Endothelial cell of umbilical vein (primary cell): ENCODE measurements at regions not wholly inside any gene's neighbourhood (a gene's known extent, or its start where the extent isn't known, plus 50 kb on each side); places are given as distances from the start of the nearest gene placed in this dataset.

Experiments
- BruUV-seq: library from RNA; stranded (reverse); fragments of 400-500 nt; replicated peaks from 2 replicates; lab custom pipeline; 2021; lab: Mats Ljungman, UMichigan
- CTCF ChIA-PET: fragments of 300-600, 350-600 bp; sonication (Branson Sonifier 250); formaldehyde crosslinking; loops from one replicate; lab custom pipeline; 2021; ENCODE audit warnings: antibody characterized with exemption, inconsistent platforms; lab: Charles Lee
- POLR2A ChIA-PET: fragments of 300-600, 350-600 bp; sonication (Branson Sonifier 250); formaldehyde crosslinking; loops from one replicate; lab custom pipeline; 2021; ENCODE audit warnings: antibody characterized with exemption, inconsistent platforms; lab: Charles Lee
- DNase-seq: peaks from one replicate; pipeline ENCODE4 v3.0.0-alpha.2; 2011; ENCODE audit warnings: low read depth, low spot score
- FAIRE-seq: peaks from 2 replicates; lab custom pipeline; 2011; peaks lifted over from hg19 to GRCh38; lab: Jason Lieb, UNC
- H2AFZ ChIP-seq: 2 replicates; pipeline ENCODE4 v1.6.0; 2012; ENCODE audit warnings: low read depth, low read length, control low read depth, inconsistent platforms
- H3K27ac ChIP-seq: 2 replicates; pipeline ENCODE4 v1.5.1; 2011; ENCODE audit warnings: low read depth, mild to moderate bottlenecking, control low read depth, low read length, moderate library complexity; ENCODE audit not compliant: insufficient read depth
- H3K27me3 ChIP-seq, 2 experiments: 2 replicates each; pipeline versions ENCODE4 v1.6.0 to v1.6.1; 2011; ENCODE audit warnings: low read length in 2 of 2, mixed read lengths in 1 of 2; ENCODE audit not compliant: control insufficient read depth in 2 of 2, insufficient read depth in 2 of 2
- H3K36me3 ChIP-seq, 2 experiments: 2 replicates in 1 of 2; 3 replicates in 1 of 2; pipeline ENCODE4 v1.5.1; 2011; ENCODE audit warnings: low read length in 2 of 2, mild to moderate bottlenecking in 1 of 2, moderate library complexity in 1 of 2; ENCODE audit not compliant: control insufficient read depth in 2 of 2, insufficient read depth in 2 of 2; ENCODE audit errors: extremely low read depth in 1 of 2
- H3K4me1 ChIP-seq: 3 replicates; pipeline ENCODE4 v1.5.1; 2011; ENCODE audit warnings: mild to moderate bottlenecking, low read length; ENCODE audit not compliant: control insufficient read depth, insufficient read depth; ENCODE audit errors: extremely low read depth
- H3K4me2 ChIP-seq: 2 replicates; pipeline ENCODE4 v1.6.1; 2011; ENCODE audit warnings: low read length, control low read depth, mixed read lengths; ENCODE audit not compliant: insufficient read depth
- H3K4me3 ChIP-seq, 3 experiments: fragments of 200-600 bp in 1 of 3; sonication (generic), shearing (Covaris generic) in 1 of 3; replicated peaks in 1 of 3; 2 replicates each; pipeline ENCODE4 v1.5.1; 2011 to 2016; ENCODE audit warnings: control low read depth in 3 of 3, low read length in 3 of 3, mild to moderate bottlenecking in 2 of 3, inconsistent platforms in 1 of 3, low read depth in 1 of 3, moderate library complexity in 1 of 3; ENCODE audit not compliant: insufficient read depth in 1 of 3
- H3K79me2 ChIP-seq: 2 replicates; pipeline ENCODE4 v1.6.0; 2012; ENCODE audit warnings: low read length, inconsistent platforms; ENCODE audit not compliant: control insufficient read depth, insufficient read depth
- H3K9ac ChIP-seq: replicated peaks from 2 replicates; pipeline ENCODE3; 2011; ENCODE audit warnings: low read length, control low read depth; ENCODE audit not compliant: insufficient read depth; ENCODE audit errors: extremely low read depth
- H3K9me1 ChIP-seq: replicated peaks from 3 replicates; pipeline ENCODE4 v1.6.0; 2011; ENCODE audit warnings: mild to moderate bottlenecking, low read length; ENCODE audit not compliant: control insufficient read depth, insufficient read depth; ENCODE audit errors: extremely low read depth
- H3K9me3 ChIP-seq: replicated peaks from 2 replicates; pipeline ENCODE4 v1.5.1; 2012; ENCODE audit warnings: low read length, inconsistent platforms; ENCODE audit not compliant: control insufficient read depth, insufficient read depth
- H4K20me1 ChIP-seq: replicated peaks from 2 replicates; pipeline ENCODE3; 2011; ENCODE audit warnings: mild to moderate bottlenecking, low read length; ENCODE audit not compliant: control insufficient read depth, insufficient read depth; ENCODE audit errors: extremely low read depth
- CTCF ChIP-seq, 2 donors: IDR thresholded peaks; 1 replicate in 1 of 2; 2 replicates in 1 of 2; pipeline ENCODE4 v1.5.1; 2011; ENCODE audit warnings: low read length in 2 of 2, mild to moderate bottlenecking in 2 of 2, moderate library complexity in 2 of 2, control low read depth in 1 of 2, inconsistent platforms in 1 of 2, low read depth in 1 of 2; ENCODE audit not compliant: insufficient read depth in 1 of 2; ENCODE audit errors: extremely low read depth in 1 of 2
- EZH2 ChIP-seq: IDR thresholded peaks from 2 replicates; pipeline ENCODE4 v1.6.1; 2012; ENCODE audit warnings: borderline replicate concordance, low read depth, mild to moderate bottlenecking, moderate library complexity, low read length, inconsistent platforms; ENCODE audit not compliant: severe bottlenecking
- FOS ChIP-seq: IDR thresholded peaks from 2 replicates; pipeline ENCODE4 v1.6.1; 2011; ENCODE audit warnings: mild to moderate bottlenecking, low read length, moderate library complexity, borderline replicate concordance; ENCODE audit not compliant: insufficient read depth
- GATA2 ChIP-seq: IDR thresholded peaks from 2 replicates; pipeline ENCODE4 v1.7.0; 2011; ENCODE audit warnings: low read depth, mild to moderate bottlenecking, moderate library complexity, mixed read lengths, low read length; ENCODE audit not compliant: insufficient read length, insufficient read depth
- JUN ChIP-seq: IDR thresholded peaks from 2 replicates; pipeline ENCODE4 v1.6.1; 2011; ENCODE audit warnings: borderline replicate concordance, low read depth; ENCODE audit not compliant: insufficient read length, insufficient read depth
- MAX ChIP-seq: IDR thresholded peaks from 2 replicates; pipeline ENCODE4 v1.6.1; 2011; ENCODE audit not compliant: insufficient read depth, insufficient read length
- MYC ChIP-seq: IDR thresholded peaks from one replicate; pipeline ENCODE4 v1.6.1; 2011; ENCODE audit warnings: mild to moderate bottlenecking, low read depth, low read length
- POLR2A ChIP-seq: IDR thresholded peaks from 2 replicates; pipeline ENCODE4 v1.6.1; 2012; ENCODE audit warnings: low read depth, mild to moderate bottlenecking, control low read depth, low read length
- POLR2AphosphoS5 ChIP-seq: IDR thresholded peaks from 2 replicates; pipeline ENCODE4 v1.6.1; 2012; ENCODE audit warnings: low read depth, mild to moderate bottlenecking, control low read depth, low read length, moderate library complexity; ENCODE audit not compliant: insufficient read depth
- dilution Hi-C: fragments of 300-500 bp; cut with MboI; formaldehyde crosslinking; loops from one replicate; pipeline ENCODE4 v1.15.0; 2019; ENCODE audit warnings: low sequenced_read_pairs; ENCODE audit not compliant: extremely low pct_ligation_motif_present
- intact Hi-C: fragments of 100-400 bp; cut with micrococcal nuclease; formaldehyde crosslinking; loops from one replicate; pipeline ENCODE4 v1.10.0; 2022

DNA sequence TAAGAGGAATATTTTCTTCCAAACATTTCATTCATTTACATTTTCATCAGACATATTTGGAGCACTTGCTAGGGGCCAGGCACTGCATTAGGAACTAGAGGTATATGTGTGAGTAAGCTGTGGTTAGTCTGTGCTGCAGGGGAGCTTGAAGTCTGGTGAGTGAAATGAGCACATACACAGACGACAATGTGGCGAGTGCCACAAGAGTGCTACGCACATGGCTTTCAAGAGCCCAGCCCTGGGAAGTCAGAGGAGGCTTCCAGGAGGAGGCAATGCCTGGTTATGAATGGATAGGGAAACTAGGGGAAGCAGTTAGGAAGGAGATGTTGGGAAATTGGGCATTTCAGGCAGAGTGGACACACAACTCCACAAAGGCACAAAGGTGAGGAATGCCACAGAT lies 171.8 kb downstream of the IER5 start:
- BruUV-seq: no TSS peak
- no peak overlapping the region for H2AFZ ChIP-seq
- no peak for TF ChIP-seq POLR2AphosphoS5
- no peak for TF ChIP-seq EZH2
- no peak for TF ChIP-seq JUN
- no peak for TF ChIP-seq FOS
- TF ChIP-seq MAX: no peak
- TF ChIP-seq GATA2: no peak
- TF ChIP-seq POLR2A: no peak
- TF ChIP-seq MYC: no peak
- TF ChIP-seq CTCF (IDR thresholded peaks at IDR 0.05; ENCODE audit: extremely low read depth in 1 of 2, insufficient read depth in 1 of 2, low read depth in 1 of 2, low read length in 2 of 2): no peak
- no peaks in the 10 kb centered on the region for H3K9me3 ChIP-seq
- peaks cover 0 to 4% of the 10 kb centered on the region in 2 experiments for H3K27me3 ChIP-seq
- H3K36me3 ChIP-seq: no peaks in the 10 kb centered on the region
- H4K20me1 ChIP-seq: no peaks in the 10 kb centered on the region
- H3K27ac ChIP-seq: no peak overlapping the region
- FAIRE-seq (no peak), DNase-seq (no peak)
- dilution Hi-C loops: no loop called here
- no peaks in the 10 kb centered on the region for H3K79me2 ChIP-seq
- ChIA-PET CTCF (no interaction called here), POLR2A (no interaction called here)
- no peak overlapping the region for H3K4me3 ChIP-seq
- H3K4me2 ChIP-seq: no peak overlapping the region
- intact Hi-C loops: no loop called here
- no peak overlapping the region for H3K9ac ChIP-seq
- H3K9me1 ChIP-seq: no peaks in the 10 kb centered on the region
- peaks cover under 1% of the 10 kb centered on the region for H3K4me1 ChIP-seq
